HFF-Myc (cell line): ENCODE measurements at regions not wholly inside any gene's neighbourhood (a gene's known extent, or its start where the extent isn't known, plus 50 kb on each side); places are given as distances from the start of the nearest gene placed in this dataset.

ENCODE experiments used
- DNase-seq: peaks from one replicate; pipeline ENCODE4 v3.0.0-alpha.2; 2011; ENCODE audit warnings: low read depth; ENCODE audit errors: extremely low read depth
- H3K4me3 ChIP-seq: replicated peaks from 2 replicates; pipeline ENCODE4 v1.5.1; 2011; ENCODE audit warnings: low read depth, mild to moderate bottlenecking, control low read depth, low read length
- CTCF ChIP-seq: IDR thresholded peaks from 2 replicates; pipeline ENCODE4 v1.5.1; 2012; ENCODE audit warnings: mild to moderate bottlenecking, low read depth, low read length, control low read depth; ENCODE audit errors: missing control alignments

- H3K4me3 ChIP-seq, result no peak overlapping the region
- DNase-seq, result no peak
- TF ChIP-seq CTCF, result no peak
Observed at GRCh38 chr4:188297873-188298272, 158.6 kb downstream of the TRIML1 start.

- TF ChIP-seq CTCF, result no peak
- no peak overlapping the region for H3K4me3 ChIP-seq
- DNase-seq, result no peak
Observed at GRCh38 chr4:188299161-188299560, 159.9 kb downstream of the TRIML1 start.

GRCh38 chr4:188300385-188300784 lies 161.1 kb downstream of the TRIML1 start:
- H3K4me3 ChIP-seq, result no peak overlapping the region
- no peak for DNase-seq
- no peak for TF ChIP-seq CTCF

GRCh38 chr4:188305690-188306089 lies 166.4 kb downstream of the TRIML1 start:
- no peak for TF ChIP-seq CTCF
- DNase-seq, result no peak
- H3K4me3 ChIP-seq, result no peak overlapping the region

GRCh38 chr4:188307591-188307990 lies 168.3 kb downstream of the TRIML1 start:
- H3K4me3 ChIP-seq, result no peak overlapping the region
- no peak for DNase-seq
- no peak for TF ChIP-seq CTCF

GRCh38 chr4:188308142-188308541 lies 168.9 kb downstream of the TRIML1 start:
- H3K4me3 ChIP-seq, result no peak overlapping the region
- no peak for DNase-seq
- no peak for TF ChIP-seq CTCF

- no peak overlapping the region for H3K4me3 ChIP-seq
- TF ChIP-seq CTCF, result no peak
Observed at GRCh38 chr4:188316391-188316790, 177.2 kb downstream of the TRIML1 start.

More at GRCh38 chr4:188316391-188316790, 177.2 kb downstream of the TRIML1 start:
- no peak for DNase-seq
